Neuronal stem cell (in vitro differentiated cells): ENCODE measurements at regions not wholly inside any gene's neighbourhood (a gene's known extent, or its start where the extent isn't known, plus 50 kb on each side); places are given as distances from the start of the nearest gene placed in this dataset.

Experiments
- DNase-seq: peaks from one replicate; pipeline ENCODE4 v3.0.0-alpha.2; 2013; ENCODE audit warnings: low spot score
- H2AFZ ChIP-seq: one replicate; pipeline ENCODE4 v1.6.1; 2013; ENCODE audit warnings: mild to moderate bottlenecking, low read length, inconsistent platforms
- H2AK5ac ChIP-seq: 2 replicates; pipeline ENCODE4 v1.6.1; 2013; ENCODE audit warnings: low read depth, mild to moderate bottlenecking, inconsistent platforms, low read length, moderate library complexity, mixed read lengths
- H2BK120ac ChIP-seq: 2 replicates; pipeline ENCODE4 v1.6.1; 2013; ENCODE audit warnings: low read depth, mild to moderate bottlenecking, inconsistent platforms, low read length, moderate library complexity, mixed read lengths
- H2BK12ac ChIP-seq: one replicate; pipeline ENCODE4 v1.6.1; 2013; ENCODE audit warnings: low read length, inconsistent platforms
- H2BK15ac ChIP-seq: 2 replicates; pipeline ENCODE4 v1.6.1; 2013; ENCODE audit warnings: mild to moderate bottlenecking, low read length, inconsistent platforms, mixed read lengths
- H2BK5ac ChIP-seq: one replicate; pipeline ENCODE4 v1.6.1; 2013; ENCODE audit warnings: inconsistent platforms, mild to moderate bottlenecking, low read length, moderate library complexity
- H3K14ac ChIP-seq: one replicate; pipeline ENCODE4 v1.6.1; 2013; ENCODE audit warnings: low read length, inconsistent platforms
- H3K18ac ChIP-seq: 2 replicates; pipeline ENCODE4 v1.6.1; 2013; ENCODE audit warnings: low read length, inconsistent platforms
- H3K23ac ChIP-seq: 2 replicates; pipeline ENCODE4 v1.6.1; 2013; ENCODE audit warnings: low read depth, mild to moderate bottlenecking, mixed read lengths, low read length, inconsistent platforms; ENCODE audit not compliant: poor library complexity
- H3K27ac ChIP-seq: replicated peaks from 3 replicates; pipeline ENCODE4 v1.5.1; 2013; ENCODE audit warnings: low read length, inconsistent platforms
- H3K27me3 ChIP-seq, 3 experiments: 2 replicates each; pipeline ENCODE4 v1.6.1; 2013; ENCODE audit warnings: low read length in 3 of 3, mild to moderate bottlenecking in 2 of 3, inconsistent platforms in 1 of 3, low read depth in 1 of 3, mixed read lengths in 1 of 3, moderate library complexity in 1 of 3; ENCODE audit not compliant: control insufficient read depth in 3 of 3, insufficient read depth in 3 of 3
- H3K36me3 ChIP-seq, 2 donors: replicated peaks in 1 of 2; 2 replicates each; pipeline ENCODE4 v1.6.1; 2013; ENCODE audit warnings: low read length in 2 of 2; ENCODE audit not compliant: control insufficient read depth in 2 of 2, insufficient read depth in 2 of 2
- H3K4ac ChIP-seq: 2 replicates; pipeline ENCODE4 v1.6.1; 2013; ENCODE audit warnings: inconsistent platforms, mild to moderate bottlenecking, low read length, moderate library complexity
- H3K4me1 ChIP-seq, 2 donors: 1 replicate in 1 of 2; 2 replicates in 1 of 2; pipeline ENCODE4 v1.6.1; 2013; ENCODE audit warnings: low read length in 2 of 2, low read depth in 1 of 2; ENCODE audit not compliant: control insufficient read depth in 2 of 2, insufficient read depth in 1 of 2
- H3K4me2 ChIP-seq: one replicate; pipeline ENCODE4 v1.6.1; 2013; ENCODE audit warnings: mild to moderate bottlenecking, low read length, inconsistent platforms; ENCODE audit not compliant: insufficient read depth, poor library complexity, severe bottlenecking
- H3K4me3 ChIP-seq, 2 donors: 2 replicates each; pipeline ENCODE4 v1.5.1; 2013; ENCODE audit warnings: low read length in 2 of 2, mild to moderate bottlenecking in 2 of 2, inconsistent platforms in 1 of 2, moderate library complexity in 1 of 2
- H3K79me1 ChIP-seq: one replicate; pipeline ENCODE4 v1.6.1; 2013; ENCODE audit warnings: low read depth, mild to moderate bottlenecking, inconsistent platforms, low read length, moderate library complexity
- H3K9ac ChIP-seq: one replicate; pipeline ENCODE4 v1.6.1; 2013; ENCODE audit warnings: mild to moderate bottlenecking, low read depth, low read length, inconsistent platforms; ENCODE audit not compliant: poor library complexity
- H3K9me3 ChIP-seq, 2 donors: replicated peaks in 1 of 2; 2 replicates each; pipeline versions ENCODE3 to v1.6.1; 2013; ENCODE audit warnings: low read length in 2 of 2, mild to moderate bottlenecking in 2 of 2, inconsistent platforms in 1 of 2, low read depth in 1 of 2, mixed read lengths in 1 of 2, moderate library complexity in 1 of 2; ENCODE audit not compliant: control insufficient read depth in 2 of 2, insufficient read depth in 1 of 2
- H4K8ac ChIP-seq: one replicate; pipeline ENCODE4 v1.6.1; 2013; ENCODE audit warnings: low read depth, mild to moderate bottlenecking, inconsistent platforms, low read length, moderate library complexity
- H4K91ac ChIP-seq: one replicate; pipeline ENCODE4 v1.6.1; 2013; ENCODE audit warnings: low read length, low read depth, mild to moderate bottlenecking, inconsistent platforms; ENCODE audit not compliant: poor library complexity
- WGBS, 2 donors: extraction: QIAGEN DNeasy Blood & Tissue Kit; methylation state at CpG; one replicate each; pipeline ENCODE4 v1.1.7; 2013; ENCODE audit warnings: missing lambda C conversion rate in 2 of 2, mixed read lengths in 1 of 2; ENCODE audit not compliant: insufficient read length in 2 of 2, insufficient replicate concordance in 1 of 2; ENCODE audit errors: extremely low coverage in 2 of 2; 5-methylcytosine and 5-hydroxymethylcytosine counted together

GRCh38 chr12:82130762-82131161, 227.4 kb downstream of the CCDC59 start:
- no peak overlapping the region for H3K4me3 ChIP-seq
- H3K18ac ChIP-seq, result no peak overlapping the region
- no peak overlapping the region for H3K4me2 ChIP-seq
- H3K23ac ChIP-seq, result no peak overlapping the region
- no peak overlapping the region for H4K8ac ChIP-seq
- H3K4me1 ChIP-seq, result no peaks in the 10 kb centered on the region
- no peak overlapping the region for H3K9ac ChIP-seq
- H3K4ac ChIP-seq, result no peak overlapping the region
- H3K27me3 ChIP-seq, result no peaks in the 10 kb centered on the region
- H2BK5ac ChIP-seq, result no peak overlapping the region
- no peak overlapping the region for H2BK15ac ChIP-seq
- DNase-seq, result no peak
- no peaks in the 10 kb centered on the region for H3K79me1 ChIP-seq
- H3K36me3 ChIP-seq, result no peaks in the 10 kb centered on the region
- no peak overlapping the region for H2BK120ac ChIP-seq
- no peak overlapping the region for H2AK5ac ChIP-seq
- no peaks in the 10 kb centered on the region for H3K9me3 ChIP-seq
- H3K27ac ChIP-seq, result no peak overlapping the region
- H2AFZ ChIP-seq, result no peak overlapping the region
- no peak overlapping the region for H2BK12ac ChIP-seq
- H3K14ac ChIP-seq, result no peak overlapping the region
- no peak overlapping the region for H4K91ac ChIP-seq

- no peak for DNase-seq
- no peak overlapping the region for H3K4me2 ChIP-seq
- no peaks in the 10 kb centered on the region for H3K36me3 ChIP-seq
- no peaks in the 10 kb centered on the region for H3K4me1 ChIP-seq
- no peak overlapping the region for H3K4me3 ChIP-seq
- H3K9me3 ChIP-seq, result peaks cover 0 to 2% of the 10 kb centered on the region in 2 donors
- H2AK5ac ChIP-seq, result no peak overlapping the region
- no peak overlapping the region for H3K27ac ChIP-seq
- no peak overlapping the region for H3K18ac ChIP-seq
- no peaks in the 10 kb centered on the region for H3K79me1 ChIP-seq
- no peaks in the 10 kb centered on the region for H3K27me3 ChIP-seq
- H2BK12ac ChIP-seq, result no peak overlapping the region
- no peak overlapping the region for H2BK120ac ChIP-seq
- H3K4ac ChIP-seq, result no peak overlapping the region
- H2BK5ac ChIP-seq, result no peak overlapping the region
- H3K9ac ChIP-seq, result no peak overlapping the region
- H4K91ac ChIP-seq, result no peak overlapping the region
- no peak overlapping the region for H3K23ac ChIP-seq
- WGBS, 2 donors, result no CpG with 5 or more reads among the region's 2 CpGs
- H2AFZ ChIP-seq, result no peak overlapping the region
- no peak overlapping the region for H4K8ac ChIP-seq
- H2BK15ac ChIP-seq, result no peak overlapping the region
- no peak overlapping the region for H3K14ac ChIP-seq
These were observed 233.3 kb downstream of the CCDC59 start for GRCh38 chr12:82124711-82125380.

- H2BK15ac ChIP-seq, result no peak overlapping the region
- peak overlapping the region; percentile 30 for H3K18ac ChIP-seq
- no peak overlapping the region for H2BK12ac ChIP-seq
- H2BK120ac ChIP-seq, result no peak overlapping the region
- H3K4me1 ChIP-seq, result no peaks in the 10 kb centered on the region
- no peak overlapping the region for H4K8ac ChIP-seq
- H4K91ac ChIP-seq, result no peak overlapping the region
- H3K4me3 ChIP-seq, result peak overlapping the region in 1 of 2 donors; percentile 51
- no peaks in the 10 kb centered on the region for H3K36me3 ChIP-seq
- H3K14ac ChIP-seq, result peak overlapping the region; percentile 63
- no peak overlapping the region for H2AFZ ChIP-seq
- peak overlapping the region; percentile 52 for H3K23ac ChIP-seq
- H3K9ac ChIP-seq, result peak overlapping the region; percentile 67
- peaks cover 0 to 2% of the 10 kb centered on the region in 2 donors for H3K9me3 ChIP-seq
- H2AK5ac ChIP-seq, result no peak overlapping the region
- no peak for DNase-seq
- no peak overlapping the region for H3K4me2 ChIP-seq
- no peak overlapping the region for H3K4ac ChIP-seq
- H3K27ac ChIP-seq, result no peak overlapping the region
- H3K79me1 ChIP-seq, result no peaks in the 10 kb centered on the region
- no peaks in the 10 kb centered on the region for H3K27me3 ChIP-seq
- peak overlapping the region; percentile 35 for H2BK5ac ChIP-seq
These were observed 236.6 kb downstream of the CCDC59 start for GRCh38 chr12:82121545-82121944.

GRCh38 chr12:82120901-82121300, 237.3 kb downstream of the CCDC59 start:
- DNase-seq, result no peak
- Histone ChIP-seq H4K8ac (no peak overlapping the region), H3K4me3 (peak overlapping the region in 1 of 2 donors; percentile 8), H2AFZ (no peak overlapping the region), H2AK5ac (no peak overlapping the region), H3K18ac (no peak overlapping the region), H3K23ac (peak overlapping the region; percentile 52), H3K9me3 (peaks cover 0 to 2% of the 10 kb centered on the region in 2 donors), H3K27ac (no peak overlapping the region), H2BK5ac (peak overlapping the region; percentile 35), H4K91ac (no peak overlapping the region), H3K79me1 (no peaks in the 10 kb centered on the region), H2BK15ac (no peak overlapping the region), H3K4me1 (no peaks in the 10 kb centered on the region), H3K4me2 (no peak overlapping the region), H3K14ac (no peak overlapping the region), H3K9ac (no peak overlapping the region), H2BK12ac (no peak overlapping the region), H3K27me3 (no peaks in the 10 kb centered on the region), H3K4ac (no peak overlapping the region), H2BK120ac (peak overlapping the region; percentile 38), H3K36me3 (no peaks in the 10 kb centered on the region)
- no CpG with 5 or more reads among the region's 4 CpGs for WGBS, 2 donors
